NCI-H1694 (cell line): ENCODE measurements at regions not wholly inside any gene's neighbourhood (a gene's known extent, or its start where the extent isn't known, plus 50 kb on each side); places are given as distances from the start of the nearest gene placed in this dataset.
"Not testable (repeated sequence)": the region's sequence is repeated elsewhere in the genome, so short reads cannot be mapped to it uniquely, and the experiment has no call there.

ENCODE experiments used
- DNase-seq: peaks from one replicate; lab custom pipeline; 2025; lab: John Stamatoyannopoulos, UW

DNA sequence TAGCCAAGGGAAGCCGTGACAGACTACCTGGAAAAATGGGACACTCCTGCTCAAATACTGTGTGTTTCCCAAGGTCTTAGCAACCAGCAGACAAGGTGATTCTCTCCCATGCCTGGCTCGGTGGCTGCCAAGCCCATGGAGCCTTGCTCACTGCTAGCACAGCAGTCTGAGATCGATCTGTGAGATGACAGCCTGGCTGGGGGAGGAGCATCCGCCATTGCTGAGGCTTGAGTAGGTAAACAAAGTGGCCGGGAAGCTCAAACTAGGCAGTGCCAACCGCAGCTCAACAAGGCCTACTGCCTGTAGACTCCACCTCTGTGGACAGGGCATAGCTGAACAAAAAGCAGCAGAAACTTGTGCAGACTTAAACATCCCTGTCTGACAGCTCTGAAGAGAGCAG is 137.0 kb downstream of the USP46 start:
- DNase-seq, result not testable (repeated sequence)

DNA sequence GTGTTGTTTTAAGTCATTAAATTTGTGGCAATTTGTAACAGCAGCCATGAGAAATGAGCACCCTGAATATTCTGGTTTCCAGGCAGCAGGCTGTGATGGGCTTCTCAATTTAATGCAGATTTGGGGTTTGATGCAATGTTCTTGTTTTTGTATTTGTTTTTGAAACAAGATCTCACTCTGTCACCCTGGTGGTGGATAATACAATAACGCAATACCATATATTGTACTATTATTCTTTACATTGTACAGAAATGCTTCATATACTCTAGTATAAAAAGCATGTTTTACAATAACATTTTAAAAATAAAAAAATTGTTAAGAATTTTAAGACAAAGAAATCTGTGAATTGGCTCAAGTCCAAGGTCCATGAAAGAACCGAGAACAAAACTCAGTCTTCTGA is 129.1 kb downstream of the USP46 start:
- DNase-seq, result no peak

DNA sequence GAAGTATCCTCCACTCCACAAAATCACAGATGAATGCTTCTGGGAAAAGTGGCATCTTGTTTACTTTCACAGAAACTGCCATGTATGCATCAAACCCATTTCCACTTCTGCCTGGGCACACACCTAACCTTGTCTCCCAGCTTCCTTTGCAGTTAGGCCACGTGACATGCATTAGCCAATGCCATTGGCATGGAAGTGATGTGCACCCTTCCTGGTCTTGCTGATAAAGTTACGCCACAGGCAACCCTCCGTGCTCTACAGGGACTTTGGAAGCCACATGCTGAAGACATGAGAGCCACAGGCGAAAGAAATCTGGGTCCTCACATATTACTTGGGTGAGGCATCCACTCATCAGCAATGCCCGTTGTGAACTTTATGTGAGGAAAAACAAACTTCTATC is 123.3 kb downstream of the USP46 start:
- DNase-seq, result no peak
